Right atrium auricular region (tissue), 2 donors: ENCODE measurements at regions not wholly inside any gene's neighbourhood (a gene's known extent, or its start where the extent isn't known, plus 50 kb on each side); places are given as distances from the start of the nearest gene placed in this dataset.
"Not testable (repeated sequence)": the region's sequence is repeated elsewhere in the genome, so short reads cannot be mapped to it uniquely, and the experiment has no call there.

ENCODE experiments used
- DNase-seq: peaks from one replicate; pipeline ENCODE4 v3.0.0-alpha.2; 2019; ENCODE audit warnings: low spot score
- H3K27ac ChIP-seq, 2 donors: fragments of 200-600 bp; sonication (generic); 1 replicate in 1 of 2; 2 replicates in 1 of 2; pipeline ENCODE4 v1.5.1; 2016 to 2019
- H3K27me3 ChIP-seq, 2 donors: fragments of 200-600 bp; sonication (generic); one replicate each; pipeline versions ENCODE4 v1.5.1 to v1.6.0; 2017 to 2019
- H3K36me3 ChIP-seq: fragments of 200-600 bp; sonication (generic); one replicate; pipeline ENCODE4 v1.5.1; 2016
- H3K4me1 ChIP-seq, 2 donors: fragments of 200-600 bp; sonication (generic); one replicate each; pipeline versions ENCODE4 v1.5.1 to v1.6.0; 2017 to 2019
- H3K4me3 ChIP-seq, 2 donors: fragments of 200-600 bp; sonication (generic); 1 replicate in 1 of 2; 2 replicates in 1 of 2; pipeline ENCODE4 v1.5.1; 2017 to 2019; ENCODE audit warnings: mild to moderate bottlenecking in 1 of 2, moderate library complexity in 1 of 2
- H3K9me3 ChIP-seq, 2 donors: fragments of 200-600 bp; sonication (generic); one replicate each; pipeline ENCODE4 v1.5.1; 2019
- TF ChIP-seq, protein P1 (sequence below), 2 donors: fragments of 200-600 bp; sonication (generic); IDR thresholded peaks; one replicate each; pipeline ENCODE4 v1.5.1; 2019; ENCODE audit warnings: antibody characterized with exemption in 2 of 2

DNA sequence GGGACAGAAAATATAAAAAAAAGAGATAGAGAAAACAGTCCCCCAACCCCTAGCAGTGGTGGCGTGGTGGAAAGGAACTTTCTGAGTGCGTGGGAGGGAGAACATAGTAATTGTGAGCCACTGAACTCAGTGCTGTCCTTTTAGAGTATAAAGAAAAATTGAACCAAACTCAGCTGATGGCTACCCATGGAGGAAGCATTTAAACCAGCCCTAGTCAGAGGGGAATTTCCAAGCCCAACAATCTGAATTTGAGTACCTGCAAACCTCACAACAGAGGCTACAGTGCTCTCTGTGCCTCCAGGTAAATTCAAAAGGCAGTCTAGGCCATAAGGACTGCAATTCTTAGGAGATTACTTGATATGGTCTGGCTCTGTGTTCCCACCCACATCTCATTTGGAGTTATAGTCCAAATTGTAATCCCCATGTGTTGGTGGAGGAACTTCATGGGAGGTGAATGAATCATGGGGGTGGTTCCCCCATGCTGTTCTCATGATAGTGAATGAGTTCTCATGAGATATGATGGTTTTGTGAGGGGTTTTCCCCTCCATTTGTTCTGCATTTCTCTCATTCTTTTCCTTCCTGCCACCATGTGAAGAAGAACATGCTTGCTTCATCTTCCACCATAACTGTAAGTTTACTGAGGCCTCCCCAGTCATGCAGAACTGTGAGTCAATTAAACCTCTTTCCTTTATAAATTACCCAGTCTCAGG lies 687.8 kb downstream of the FAM181B start:
- no peak overlapping the region for H3K4me3 ChIP-seq
- DNase-seq = no peak
- H3K36me3 ChIP-seq = no peaks in the 10 kb centered on the region
- no peak overlapping the region for H3K27ac ChIP-seq
- H3K9me3 ChIP-seq = no peaks in the 10 kb centered on the region
- H3K4me1 ChIP-seq = no peaks in the 10 kb centered on the region
- TF ChIP-seq, protein P1, sequence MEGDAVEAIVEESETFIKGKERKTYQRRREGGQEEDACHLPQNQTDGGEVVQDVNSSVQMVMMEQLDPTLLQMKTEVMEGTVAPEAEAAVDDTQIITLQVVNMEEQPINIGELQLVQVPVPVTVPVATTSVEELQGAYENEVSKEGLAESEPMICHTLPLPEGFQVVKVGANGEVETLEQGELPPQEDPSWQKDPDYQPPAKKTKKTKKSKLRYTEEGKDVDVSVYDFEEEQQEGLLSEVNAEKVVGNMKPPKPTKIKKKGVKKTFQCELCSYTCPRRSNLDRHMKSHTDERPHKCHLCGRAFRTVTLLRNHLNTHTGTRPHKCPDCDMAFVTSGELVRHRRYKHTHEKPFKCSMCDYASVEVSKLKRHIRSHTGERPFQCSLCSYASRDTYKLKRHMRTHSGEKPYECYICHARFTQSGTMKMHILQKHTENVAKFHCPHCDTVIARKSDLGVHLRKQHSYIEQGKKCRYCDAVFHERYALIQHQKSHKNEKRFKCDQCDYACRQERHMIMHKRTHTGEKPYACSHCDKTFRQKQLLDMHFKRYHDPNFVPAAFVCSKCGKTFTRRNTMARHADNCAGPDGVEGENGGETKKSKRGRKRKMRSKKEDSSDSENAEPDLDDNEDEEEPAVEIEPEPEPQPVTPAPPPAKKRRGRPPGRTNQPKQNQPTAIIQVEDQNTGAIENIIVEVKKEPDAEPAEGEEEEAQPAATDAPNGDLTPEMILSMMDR (IDR thresholded peaks at IDR 0.05) = no peak
- no peaks in the 10 kb centered on the region for H3K27me3 ChIP-seq

DNA sequence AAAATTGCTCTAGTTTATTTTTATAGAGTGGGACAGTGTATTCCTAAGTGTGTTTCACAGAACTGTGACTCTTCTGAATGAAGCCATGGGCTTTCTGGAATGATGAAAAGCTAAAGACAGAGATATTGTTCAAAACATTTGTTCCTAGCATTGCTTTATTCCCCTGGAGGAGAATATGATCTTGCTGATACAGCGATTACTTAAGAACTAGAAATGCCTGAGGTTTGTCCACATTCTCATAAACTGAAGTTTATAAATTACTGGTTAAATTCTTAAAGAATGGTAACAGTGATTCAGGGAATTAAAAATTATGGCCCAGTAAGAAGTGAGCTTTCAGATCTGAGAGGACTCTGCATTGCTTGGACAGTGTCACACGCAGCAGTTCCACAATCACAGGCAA lies 690.3 kb downstream of the FAM181B start:
- Histone ChIP-seq H3K4me3 (no peak overlapping the region), H3K27ac (no peak overlapping the region), H3K4me1 (no peaks in the 10 kb centered on the region), H3K27me3 (no peaks in the 10 kb centered on the region), H3K9me3 (no peaks in the 10 kb centered on the region), H3K36me3 (no peaks in the 10 kb centered on the region)
- DNase-seq = no peak
- TF ChIP-seq, protein P1 (IDR thresholded peaks at IDR 0.05) = no peak

DNA sequence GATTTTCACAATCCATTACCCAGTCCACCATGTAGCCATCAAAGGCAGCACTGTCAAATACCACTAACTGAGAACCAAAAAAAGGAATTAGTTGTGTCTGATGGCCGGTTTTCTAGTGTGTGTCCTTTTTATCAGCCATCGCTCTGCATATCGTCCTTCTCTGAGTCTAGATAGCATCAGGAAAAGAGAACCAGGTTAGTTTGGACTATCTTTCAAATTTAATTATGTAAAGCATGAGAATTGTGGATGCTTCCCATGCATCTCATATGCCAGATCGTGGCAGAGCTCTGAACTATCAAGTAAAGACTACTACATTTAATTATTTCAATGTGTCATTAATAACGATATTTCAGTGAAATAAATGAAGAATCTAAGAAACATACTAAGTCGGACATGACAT lies 691.9 kb downstream of the FAM181B start:
- Histone ChIP-seq H3K9me3 (no peaks in the 10 kb centered on the region), H3K27ac (no peak overlapping the region), H3K4me1 (no peaks in the 10 kb centered on the region), H3K4me3 (no peak overlapping the region), H3K27me3 (no peaks in the 10 kb centered on the region), H3K36me3 (no peaks in the 10 kb centered on the region)
- DNase-seq = no peak
- TF ChIP-seq, protein P1 (IDR thresholded peaks at IDR 0.05) = no peak

DNA sequence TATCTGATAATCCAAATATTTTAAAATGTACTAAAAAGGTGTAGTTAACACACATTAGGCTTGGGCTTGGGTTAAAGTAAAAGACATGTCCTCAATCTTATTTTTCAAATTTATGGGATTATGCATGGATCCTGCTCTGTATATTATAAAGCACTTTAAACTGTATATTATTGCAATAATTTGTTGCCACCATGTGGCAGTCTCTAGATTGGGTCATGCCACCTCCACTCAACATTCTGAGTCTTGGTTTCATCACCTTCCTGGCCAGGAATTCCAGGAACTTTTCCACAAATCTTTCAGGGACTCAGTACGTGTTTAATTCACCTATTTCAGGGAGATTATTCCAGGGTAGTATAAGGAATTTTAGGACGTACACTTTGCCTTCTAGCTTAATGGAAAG lies 695.5 kb downstream of the FAM181B start:
- Histone ChIP-seq H3K4me3 (no peak overlapping the region), H3K4me1 (no peaks in the 10 kb centered on the region), H3K27me3 (no peaks in the 10 kb centered on the region), H3K36me3 (no peaks in the 10 kb centered on the region), H3K27ac (no peak overlapping the region), H3K9me3 (no peaks in the 10 kb centered on the region)
- TF ChIP-seq, protein P1 (IDR thresholded peaks at IDR 0.05) = no peak
- DNase-seq = no peak

DNA sequence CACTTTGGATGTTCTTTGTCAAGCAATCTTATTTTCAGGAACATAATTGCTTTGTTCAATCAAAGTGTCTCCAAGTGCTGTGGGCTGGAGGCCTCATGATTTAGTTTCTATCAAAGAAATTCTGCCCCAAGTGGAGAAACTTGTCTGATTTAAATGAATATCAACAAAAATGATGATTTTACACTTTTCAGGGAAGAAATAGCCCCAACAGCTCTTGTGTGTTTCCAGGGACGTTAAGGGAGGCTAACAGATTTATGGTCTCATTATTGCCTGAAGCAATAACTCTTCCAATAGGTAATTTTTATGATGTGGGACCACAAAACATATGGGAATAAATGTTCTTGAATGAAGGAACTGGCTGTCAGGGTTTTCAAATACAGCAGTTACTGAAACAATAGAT lies 699.1 kb downstream of the FAM181B start:
- H3K36me3 ChIP-seq = no peaks in the 10 kb centered on the region
- H3K27ac ChIP-seq = no peak overlapping the region
- no peaks in the 10 kb centered on the region for H3K27me3 ChIP-seq
- H3K9me3 ChIP-seq = no peaks in the 10 kb centered on the region
- no peak overlapping the region for H3K4me3 ChIP-seq
- H3K4me1 ChIP-seq = no peaks in the 10 kb centered on the region
- TF ChIP-seq, protein P1 (IDR thresholded peaks at IDR 0.05) = no peak
- no peak for DNase-seq

DNA sequence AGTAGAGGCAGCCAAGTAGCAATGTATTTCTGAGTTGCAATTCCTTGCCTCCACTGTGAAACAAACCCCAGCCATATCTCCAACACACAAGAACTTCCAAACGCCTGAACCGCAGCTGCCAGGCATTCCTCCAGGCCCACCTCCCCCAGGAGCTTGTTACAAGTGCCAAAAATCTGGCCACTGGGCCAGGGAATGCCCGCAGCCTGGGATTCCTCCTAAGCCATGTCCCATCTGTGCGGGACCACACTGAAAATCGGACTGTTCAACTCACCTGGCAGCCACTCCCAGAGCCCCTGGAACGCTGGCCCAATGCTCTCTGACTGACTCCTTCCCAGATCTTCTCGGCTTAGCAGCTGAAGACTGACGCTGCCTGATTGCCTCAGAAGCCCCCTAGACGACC lies 706.3 kb downstream of the FAM181B start:
- H3K36me3 ChIP-seq, H3K27ac ChIP-seq, H3K4me1 ChIP-seq, H3K9me3 ChIP-seq, DNase-seq, H3K4me3 ChIP-seq, H3K27me3 ChIP-seq: not testable (repeated sequence)
